ENCODE measurements at regions not wholly inside any gene's neighbourhood (a gene's known extent, or its start where the extent isn't known, plus 50 kb on each side); places are given as distances from the start of the nearest gene placed in this dataset.
"Not testable (repeated sequence)": the region's sequence is repeated elsewhere in the genome, so short reads cannot be mapped to it uniquely, and the experiment has no call there.

- Histone ChIP-seq H3K27me3 (ENCODE audit: insufficient read depth in 3 of 3, low read length in 2 of 3) (no peaks in the 10 kb centered on the region), H3K9me3 (no peaks in the 10 kb centered on the region), H3K4me1 (no peaks in the 10 kb centered on the region), H3K4me3 (no peak overlapping the region), H3K27ac (no peak overlapping the region), H3K36me3 (ENCODE audit: insufficient read depth in 1 of 2, low read depth in 1 of 2) (no peaks in the 10 kb centered on the region)
- ATAC-seq (no peak), DNase-seq (no peak)
- intact Hi-C loops (cut with DNase I): no loop called here
- 78 to 85% (median 84%) methylated on average over 8 of the region's 8 CpGs for WGBS, 3 donors
- no peak for TF ChIP-seq CTCF (IDR thresholded peaks at IDR 0.05)
Observed at GRCh38 chr17:11151818-11152425, 89.1 kb upstream of the SHISA6 start.

- WGBS, 3 donors: 63 to 70% (median 67%) methylated on average over 19 of the region's 19 CpGs
- ATAC-seq; H3K4me3 ChIP-seq; DNase-seq; H3K27ac ChIP-seq; H3K36me3 ChIP-seq (ENCODE audit: insufficient read depth in 1 of 2, low read depth in 1 of 2); H3K4me1 ChIP-seq; intact Hi-C loops (cut with DNase I); H3K27me3 ChIP-seq (ENCODE audit: insufficient read depth in 3 of 3, low read length in 2 of 3); H3K9me3 ChIP-seq: not testable (repeated sequence)
Observed at GRCh38 chr17:11150906-11151511, 90.0 kb upstream of the SHISA6 start.

- no peak overlapping the region for H3K4me3 ChIP-seq
- no peak for DNase-seq
- no peaks in the 10 kb centered on the region for H3K27me3 ChIP-seq (ENCODE audit: insufficient read depth in 3 of 3, low read length in 2 of 3)
- peak; percentile 33 for TF ChIP-seq CTCF (IDR thresholded peaks at IDR 0.05)
- intact Hi-C loops (cut with DNase I): loop anchor here in 1 of 2 donors (5.0 kb wide), 1 partner anchor 267 kb away; no protein-coding TSS in a partner anchor
- H3K9me3 ChIP-seq: no peaks in the 10 kb centered on the region
- ATAC-seq: no peak
- H3K36me3 ChIP-seq (ENCODE audit: insufficient read depth in 1 of 2, low read depth in 1 of 2): no peaks in the 10 kb centered on the region
- no peak overlapping the region for H3K27ac ChIP-seq
- WGBS, 3 donors: 46 to 48% (median 48%) methylated on average over 7 of the region's 7 CpGs
- no peaks in the 10 kb centered on the region for H3K4me1 ChIP-seq
Observed at GRCh38 chr17:11144358-11145233, 96.4 kb upstream of the SHISA6 start.

- 22 to 53% (median 49%) methylated on average over 1 of the region's 1 CpG for WGBS, 3 donors
- no peaks in the 10 kb centered on the region for H3K9me3 ChIP-seq
- no peak for TF ChIP-seq CTCF (IDR thresholded peaks at IDR 0.05)
- no peak for DNase-seq
- intact Hi-C loops (cut with DNase I): loop anchor here in 1 of 2 donors (5.0 kb wide), 1 partner anchor 265 kb away; no protein-coding TSS in a partner anchor
- H3K36me3 ChIP-seq (ENCODE audit: insufficient read depth in 1 of 2, low read depth in 1 of 2): no peaks in the 10 kb centered on the region
- ATAC-seq: no peak
- H3K4me3 ChIP-seq: no peak overlapping the region
- no peak overlapping the region for H3K27ac ChIP-seq
- no peaks in the 10 kb centered on the region for H3K4me1 ChIP-seq
- no peaks in the 10 kb centered on the region for H3K27me3 ChIP-seq (ENCODE audit: insufficient read depth in 3 of 3, low read length in 2 of 3)
Observed at GRCh38 chr17:11142231-11142630, 98.8 kb upstream of the SHISA6 start.

- Histone ChIP-seq H3K4me1 (no peaks in the 10 kb centered on the region), H3K9me3 (no peaks in the 10 kb centered on the region), H3K36me3 (ENCODE audit: insufficient read depth in 1 of 2, low read depth in 1 of 2) (no peaks in the 10 kb centered on the region), H3K27ac (no peak overlapping the region), H3K27me3 (ENCODE audit: insufficient read depth in 3 of 3, low read length in 2 of 3) (peaks cover 0 to 7% (median 0%) of the 10 kb centered on the region in 3 donors), H3K4me3 (no peak overlapping the region)
- 40 to 51% (median 42%) methylated on average over 4 of the region's 4 CpGs for WGBS, 3 donors
- DNase-seq: no peak
- no peak for ATAC-seq
- intact Hi-C loops (cut with DNase I): loop anchor here in 1 of 2 donors (5.0 kb wide), 1 partner anchor 263 kb away; no protein-coding TSS in a partner anchor
- no peak for TF ChIP-seq CTCF (IDR thresholded peaks at IDR 0.05)
Observed at GRCh38 chr17:11140501-11140900, 100.5 kb upstream of the SHISA6 start.
